Colonic mucosa (tissue), 4 donors: ENCODE measurements at regions not wholly inside any gene's neighbourhood (a gene's known extent, or its start where the extent isn't known, plus 50 kb on each side); places are given as distances from the start of the nearest gene placed in this dataset.
A peak's percentile ranks its signal among the peaks of the same experiment; 100 is the strongest.

Experiments used
- DNase-seq: peaks from one replicate; pipeline ENCODE4 v3.0.0-alpha.2; 2020
- H3K27ac ChIP-seq: fragments of 200-600 bp; one replicate; pipeline ENCODE4 v1.8.0; 2021
- H3K27me3 ChIP-seq: fragments of 200-600 bp; one replicate; pipeline ENCODE4 v1.8.0; 2021
- H3K36me3 ChIP-seq: fragments of 200-600 bp; one replicate; pipeline ENCODE4 v1.8.0; 2021
- H3K4me1 ChIP-seq: fragments of 200-600 bp; one replicate; pipeline ENCODE4 v1.8.0; 2021; ENCODE audit warnings: mild to moderate bottlenecking
- H3K4me3 ChIP-seq: fragments of 200-600 bp; one replicate; pipeline ENCODE4 v1.8.0; 2021
- H3K9ac ChIP-seq, 2 donors: one replicate each; pipeline ENCODE4 v1.7.0; 2013; ENCODE audit warnings: control low read depth in 2 of 2, low read depth in 2 of 2, low read length in 2 of 2
- H3K9me3 ChIP-seq: fragments of 200-600 bp; one replicate; pipeline ENCODE4 v1.8.0; 2021
- CTCF ChIP-seq: fragments of 200-600 bp; IDR thresholded peaks from one replicate; pipeline ENCODE4 v1.8.0; 2022; ENCODE audit warnings: antibody characterized with exemption, mild to moderate bottlenecking
- intact Hi-C: fragments of 100-400 bp; cut with DNase I; formaldehyde crosslinking; loops from one replicate; pipeline ENCODE4 v1.14.1; 2022
- donor health status: healthy.
- donor health status: DM: no; HTN: no; CAD: no.
- donor health status: DM: no; HTN: no; CAD: no.

- H3K4me1 ChIP-seq, result no peaks in the 10 kb centered on the region
- H3K27me3 ChIP-seq, result no peaks in the 10 kb centered on the region
- no peak for TF ChIP-seq CTCF
- DNase-seq, result no peak
- H3K36me3 ChIP-seq, result no peaks in the 10 kb centered on the region
- H3K27ac ChIP-seq, result no peak overlapping the region
- no peak overlapping the region for H3K4me3 ChIP-seq
- H3K9me3 ChIP-seq, result no peaks in the 10 kb centered on the region
- H3K9ac ChIP-seq, result no peak overlapping the region
- intact Hi-C loops, result no loop called here
These were observed 70.4 kb upstream of the TMEM17 start for GRCh38 chr2:62576276-62576939.

- Histone ChIP-seq H3K4me1 (no peaks in the 10 kb centered on the region), H3K9ac (no peak overlapping the region), H3K27ac (no peak overlapping the region), H3K9me3 (no peaks in the 10 kb centered on the region), H3K27me3 (no peaks in the 10 kb centered on the region), H3K36me3 (no peaks in the 10 kb centered on the region), H3K4me3 (no peak overlapping the region)
- no peak for DNase-seq
- TF ChIP-seq CTCF, result no peak
- intact Hi-C loops, result no loop called here
These were observed 67.9 kb upstream of the TMEM17 start for GRCh38 chr2:62573936-62574335.

GRCh38 chr2:62573137-62573731 lies 67.2 kb upstream of the TMEM17 start:
- H3K9me3 ChIP-seq, result no peaks in the 10 kb centered on the region
- no peak for TF ChIP-seq CTCF
- no peak overlapping the region for H3K4me3 ChIP-seq
- DNase-seq, result no peak
- no peaks in the 10 kb centered on the region for H3K27me3 ChIP-seq
- intact Hi-C loops, result no loop called here
- no peak overlapping the region for H3K27ac ChIP-seq
- H3K9ac ChIP-seq, result no peak overlapping the region
- no peaks in the 10 kb centered on the region for H3K4me1 ChIP-seq
- H3K36me3 ChIP-seq, result no peaks in the 10 kb centered on the region

GRCh38 chr2:62570861-62571698 lies 65.1 kb upstream of the TMEM17 start:
- peak; percentile 30 for DNase-seq
- Histone ChIP-seq H3K4me1 (no peaks in the 10 kb centered on the region), H3K36me3 (no peaks in the 10 kb centered on the region), H3K4me3 (peak overlapping the region; percentile 12), H3K27me3 (no peaks in the 10 kb centered on the region), H3K9ac (no peak overlapping the region), H3K27ac (no peak overlapping the region), H3K9me3 (no peaks in the 10 kb centered on the region)
- TF ChIP-seq CTCF, result no peak
- intact Hi-C loops, result no loop called here

GRCh38 chr2:62569907-62570841 lies 64.2 kb upstream of the TMEM17 start:
- Histone ChIP-seq H3K27me3 (no peaks in the 10 kb centered on the region), H3K4me3 (no peak overlapping the region), H3K4me1 (no peaks in the 10 kb centered on the region), H3K27ac (no peak overlapping the region), H3K36me3 (no peaks in the 10 kb centered on the region), H3K9me3 (no peaks in the 10 kb centered on the region), H3K9ac (no peak overlapping the region)
- no peak for TF ChIP-seq CTCF
- DNase-seq, result peak; percentile 25
- intact Hi-C loops, result no loop called here
